SK-N-MC (cell line): ENCODE measurements at regions not wholly inside any gene's neighbourhood (a gene's known extent, or its start where the extent isn't known, plus 50 kb on each side); places are given as distances from the start of the nearest gene placed in this dataset.

Experiments used
- EZH2 ChIP-seq: fragments of 200-600 bp; sonication (generic); IDR thresholded peaks from one replicate; pipeline ENCODE4 v1.6.1; 2017; ENCODE audit warnings: antibody characterized with exemption
- FOXP2 ChIP-seq: optimal IDR thresholded peaks from 2 replicates; pipeline ENCODE3; 2011; ENCODE audit warnings: mild to moderate bottlenecking, moderate library complexity; ENCODE audit not compliant: insufficient read depth; ENCODE audit errors: extremely low read length, control extremely low read depth
- POLR2AphosphoS5 ChIP-seq: IDR thresholded peaks from 2 replicates; pipeline ENCODE4 v1.6.1; 2012; ENCODE audit warnings: mild to moderate bottlenecking, low read depth, low read length, borderline replicate concordance

DNA sequence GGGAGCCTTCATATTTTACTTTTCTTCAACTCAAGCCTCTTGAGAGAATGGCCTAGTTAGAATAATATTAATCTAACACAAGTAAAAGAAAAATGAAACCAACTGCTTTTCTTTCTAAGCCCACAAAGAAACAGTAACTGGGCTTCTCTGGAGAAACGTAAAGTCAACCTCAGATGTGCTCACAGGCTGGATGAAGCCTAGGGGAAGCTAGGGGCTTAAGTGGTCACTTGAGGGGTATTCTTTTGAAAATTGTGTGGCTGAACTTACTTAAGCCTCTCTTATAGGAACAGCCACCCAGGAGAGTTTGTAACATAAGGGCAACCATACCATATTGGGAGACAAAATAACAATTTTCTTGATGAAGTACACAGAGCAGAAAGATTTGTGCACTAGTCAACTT is 279.0 kb downstream of the SPRY1 start:
- TF ChIP-seq POLR2AphosphoS5 (no peak), EZH2 (no peak), FOXP2 (no peak)
